ENCODE measurements at regions not wholly inside any gene's neighbourhood (a gene's known extent, or its start where the extent isn't known, plus 50 kb on each side); places are given as distances from the start of the nearest gene placed in this dataset.

DNA sequence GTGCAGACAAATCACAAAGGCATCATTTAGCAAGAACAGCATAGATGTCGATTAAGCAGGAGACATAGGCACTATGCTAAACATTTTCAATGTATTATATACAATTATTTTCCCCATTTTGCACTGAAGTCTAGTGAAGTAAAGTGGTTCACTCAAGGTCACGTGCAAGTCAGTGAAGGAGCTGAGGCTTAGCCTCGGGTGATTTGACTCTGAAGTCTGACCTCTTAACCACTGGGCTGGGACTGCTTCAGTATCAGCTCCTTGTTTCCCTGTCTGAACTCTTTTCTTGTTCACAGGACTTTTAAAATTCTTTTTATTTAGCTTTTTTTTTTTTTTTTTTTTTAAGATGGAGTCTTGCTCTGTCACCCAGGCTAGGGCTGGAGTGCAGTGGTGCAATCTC lies 262.7 kb downstream of the DRD1 start:
- no peak for TF ChIP-seq POLR2A (IDR thresholded peaks at IDR 0.05; ENCODE audit: low read depth, low read length)
- TF ChIP-seq TAF1 (IDR thresholded peaks at IDR 0.05; ENCODE audit: borderline replicate concordance, low read depth, low read length) = no peak
